Ascending aorta (tissue), 2 donors: ENCODE measurements at regions not wholly inside any gene's neighbourhood (a gene's known extent, or its start where the extent isn't known, plus 50 kb on each side); places are given as distances from the start of the nearest gene placed in this dataset.

Source experiments
- DNase-seq, 2 donors: peaks; one replicate each; pipeline ENCODE4 v3.0.0-alpha.2; 2019; ENCODE audit warnings: low spot score in 2 of 2
- H3K27ac ChIP-seq, 2 donors: fragments of 200-600 bp; sonication (generic); one replicate each; pipeline ENCODE4 v1.5.1; 2016 to 2017; ENCODE audit warnings: mild to moderate bottlenecking in 1 of 2
- H3K27me3 ChIP-seq: fragments of 200-600 bp; sonication (generic); one replicate; pipeline ENCODE4 v1.5.1; 2017
- H3K36me3 ChIP-seq, 2 donors: fragments of 200-600 bp; sonication (generic); one replicate each; pipeline ENCODE4 v1.5.1; 2016
- H3K4me1 ChIP-seq, 2 donors: fragments of 200-600 bp; sonication (generic); one replicate each; pipeline ENCODE4 v1.5.1; 2016 to 2017; ENCODE audit warnings: mild to moderate bottlenecking in 1 of 2
- H3K4me3 ChIP-seq, 2 donors: fragments of 200-600 bp; sonication (generic); one replicate each; pipeline ENCODE4 v1.5.1; 2016 to 2017; ENCODE audit warnings: mild to moderate bottlenecking in 1 of 2
- H3K9me3 ChIP-seq, 2 donors: fragments of 200-600 bp; sonication (generic); one replicate each; pipeline ENCODE4 v1.5.1; 2016
- CTCF ChIP-seq, 3 experiments: fragments of 200-600 bp in 2 of 3; fragments of 450-650 bp in 1 of 3; sonication (generic) in 2 of 3; IDR thresholded peaks; one replicate each; pipeline ENCODE4 v1.5.1; 2016 to 2019; ENCODE audit warnings: antibody characterized with exemption in 3 of 3, mild to moderate bottlenecking in 1 of 3, moderate library complexity in 1 of 3
- intact Hi-C: fragments of 100-400 bp; cut with DNase I; formaldehyde crosslinking; loops from one replicate; pipeline ENCODE4 v1.15.1; 2023

- Histone ChIP-seq H3K4me3 (no peak overlapping the region), H3K9me3 (no peaks in the 10 kb centered on the region), H3K27me3 (no peaks in the 10 kb centered on the region), H3K27ac (no peak overlapping the region), H3K4me1 (no peaks in the 10 kb centered on the region), H3K36me3 (no peaks in the 10 kb centered on the region)
- TF ChIP-seq CTCF (IDR thresholded peaks at IDR 0.05): no peak
- intact Hi-C loops: no loop called here
- no peak for DNase-seq
These were observed 154.7 kb upstream of the KCNK2 start for GRCh38 chr1:214927796-214928195.

- intact Hi-C loops: no loop called here
These were observed 154.0 kb upstream of the KCNK2 start for GRCh38 chr1:214928574-214928973.

GRCh38 chr1:214933375-214933774, 149.2 kb upstream of the KCNK2 start:
- no peak for DNase-seq
- TF ChIP-seq CTCF (IDR thresholded peaks at IDR 0.05): no peak
- H3K36me3 ChIP-seq: no peaks in the 10 kb centered on the region
- no peaks in the 10 kb centered on the region for H3K27me3 ChIP-seq
- no peak overlapping the region for H3K4me3 ChIP-seq
- intact Hi-C loops: no loop called here
- H3K9me3 ChIP-seq: no peaks in the 10 kb centered on the region
- no peak overlapping the region for H3K27ac ChIP-seq
- no peaks in the 10 kb centered on the region for H3K4me1 ChIP-seq

More at GRCh38 chr1:214928574-214928973, 154.0 kb upstream of the KCNK2 start:
- TF ChIP-seq CTCF (IDR thresholded peaks at IDR 0.05): no peak
- Histone ChIP-seq H3K27me3 (no peaks in the 10 kb centered on the region), H3K9me3 (no peaks in the 10 kb centered on the region), H3K4me3 (no peak overlapping the region), H3K27ac (no peak overlapping the region), H3K36me3 (no peaks in the 10 kb centered on the region), H3K4me1 (no peaks in the 10 kb centered on the region)
- DNase-seq: no peak

GRCh38 chr1:214934045-214934444, 148.5 kb upstream of the KCNK2 start:
- H3K9me3 ChIP-seq: no peaks in the 10 kb centered on the region

GRCh38 chr1:214935258-214935657, 147.3 kb upstream of the KCNK2 start:
- intact Hi-C loops: no loop called here
- Histone ChIP-seq H3K9me3 (no peaks in the 10 kb centered on the region), H3K36me3 (no peaks in the 10 kb centered on the region), H3K27me3 (no peaks in the 10 kb centered on the region), H3K27ac (no peak overlapping the region), H3K4me3 (no peak overlapping the region), H3K4me1 (no peaks in the 10 kb centered on the region)
- no peak for TF ChIP-seq CTCF (IDR thresholded peaks at IDR 0.05)
- no peak for DNase-seq

More at GRCh38 chr1:214934045-214934444, 148.5 kb upstream of the KCNK2 start:
- Histone ChIP-seq H3K36me3 (no peaks in the 10 kb centered on the region), H3K4me1 (no peaks in the 10 kb centered on the region), H3K27me3 (no peaks in the 10 kb centered on the region), H3K27ac (no peak overlapping the region), H3K4me3 (no peak overlapping the region)
- intact Hi-C loops: no loop called here
- DNase-seq: no peak
- TF ChIP-seq CTCF (IDR thresholded peaks at IDR 0.05): no peak

GRCh38 chr1:214939180-214939579, 143.4 kb upstream of the KCNK2 start:
- Histone ChIP-seq H3K27me3 (no peaks in the 10 kb centered on the region), H3K4me1 (no peaks in the 10 kb centered on the region), H3K27ac (no peak overlapping the region), H3K4me3 (no peak overlapping the region), H3K36me3 (no peaks in the 10 kb centered on the region), H3K9me3 (no peaks in the 10 kb centered on the region)
- intact Hi-C loops: no loop called here
- TF ChIP-seq CTCF (IDR thresholded peaks at IDR 0.05): no peak
- DNase-seq: no peak
